SU-DHL-6 (cell line): ENCODE measurements at regions not wholly inside any gene's neighbourhood (a gene's known extent, or its start where the extent isn't known, plus 50 kb on each side); places are given as distances from the start of the nearest gene placed in this dataset.

Experiments used
- H2AFZ ChIP-seq: fragments of 200-600 bp; sonication (generic); 2 replicates; pipeline ENCODE4 v1.6.1; 2014; ENCODE audit warnings: low read depth, mild to moderate bottlenecking, moderate library complexity, mixed read lengths, antibody characterized with exemption, low read length; ENCODE audit not compliant: severe bottlenecking
- H3F3A ChIP-seq: fragments of 200-600 bp; shearing (Covaris generic); 2 replicates; pipeline ENCODE4 v1.6.0; 2016; ENCODE audit warnings: antibody characterized with exemption, mild to moderate bottlenecking; ENCODE audit not compliant: insufficient read depth
- H3K27ac ChIP-seq: fragments of 200-600 bp; sonication (generic); 2 replicates; pipeline ENCODE4 v1.5.1; 2016; ENCODE audit warnings: low read depth, mild to moderate bottlenecking, low read length, moderate library complexity, mixed read lengths
- H3K27me3 ChIP-seq: fragments of 200-600 bp; sonication (generic), shearing (Covaris generic); 2 replicates; pipeline ENCODE4 v1.6.0; 2014; ENCODE audit warnings: mild to moderate bottlenecking, low read length
- H3K36me3 ChIP-seq: fragments of 200-600 bp; sonication (generic); 2 replicates; pipeline ENCODE4 v1.6.1; 2014; ENCODE audit warnings: mild to moderate bottlenecking, low read length, mixed read lengths
- H3K4me2 ChIP-seq: fragments of 300-600, 200-600 bp; shearing (Covaris generic), sonication (generic); 2 replicates; pipeline ENCODE4 v1.6.0; 2014; ENCODE audit warnings: low read length, low read depth, mild to moderate bottlenecking; ENCODE audit not compliant: poor library complexity, severe bottlenecking
- H3K4me3 ChIP-seq: fragments of 200-600 bp; sonication (generic); 2 replicates; pipeline ENCODE4 v1.5.1; 2014; ENCODE audit warnings: antibody characterized with exemption, low read length, mild to moderate bottlenecking, mixed read lengths; ENCODE audit not compliant: insufficient read depth, poor library complexity, severe bottlenecking
- H3K79me2 ChIP-seq: fragments of 200-600 bp; sonication (generic); 2 replicates; pipeline ENCODE4 v1.6.1; 2014; ENCODE audit warnings: mild to moderate bottlenecking, low read length, moderate library complexity; ENCODE audit not compliant: insufficient read depth
- H3K9ac ChIP-seq: fragments of 200-600 bp; sonication (generic); 2 replicates; pipeline ENCODE4 v1.7.0; 2014; ENCODE audit warnings: mild to moderate bottlenecking, low read length
- H3K9me2 ChIP-seq: fragments of 200-600 bp; sonication (generic); replicated peaks from 2 replicates; pipeline ENCODE4 v1.6.1; 2014; ENCODE audit warnings: low read length; ENCODE audit not compliant: insufficient read depth
- H3K9me3 ChIP-seq: fragments of 200-600 bp; sonication (generic); 2 replicates; pipeline ENCODE4 v1.6.1; 2014; ENCODE audit warnings: low read length, mixed read lengths; ENCODE audit not compliant: insufficient read depth
- H4K20me1 ChIP-seq: fragments of 200-600 bp; sonication (generic); 2 replicates; pipeline ENCODE4 v1.6.1; 2014; ENCODE audit warnings: low read depth, mild to moderate bottlenecking, antibody characterized with exemption, low read length, moderate library complexity, mixed read lengths
- EZH2phosphoT487 ChIP-seq: fragments of 200-600 bp; sonication (generic), shearing (Covaris generic); conservative IDR thresholded peaks from 2 replicates; pipeline ENCODE4 v1.6.1; 2018; ENCODE audit warnings: mild to moderate bottlenecking, antibody characterized with exemption, low read length, moderate library complexity, mixed read lengths
- TF ChIP-seq, protein P1 (sequence below): fragments of 200-600 bp; sonication (generic); IDR thresholded peaks from one replicate; pipeline ENCODE4 v1.5.1; 2017; ENCODE audit warnings: antibody characterized with exemption, mild to moderate bottlenecking, low read length, moderate library complexity; ENCODE audit not compliant: insufficient read depth, poor library complexity, severe bottlenecking

- H3K27ac ChIP-seq: no peak overlapping the region
- H3K4me3 ChIP-seq: no peak overlapping the region
- no peaks in the 10 kb centered on the region for H3K36me3 ChIP-seq
- no peaks in the 10 kb centered on the region for H3K27me3 ChIP-seq
- no peaks in the 10 kb centered on the region for H4K20me1 ChIP-seq
- TF ChIP-seq EZH2phosphoT487: no peak
- TF ChIP-seq, protein P1, sequence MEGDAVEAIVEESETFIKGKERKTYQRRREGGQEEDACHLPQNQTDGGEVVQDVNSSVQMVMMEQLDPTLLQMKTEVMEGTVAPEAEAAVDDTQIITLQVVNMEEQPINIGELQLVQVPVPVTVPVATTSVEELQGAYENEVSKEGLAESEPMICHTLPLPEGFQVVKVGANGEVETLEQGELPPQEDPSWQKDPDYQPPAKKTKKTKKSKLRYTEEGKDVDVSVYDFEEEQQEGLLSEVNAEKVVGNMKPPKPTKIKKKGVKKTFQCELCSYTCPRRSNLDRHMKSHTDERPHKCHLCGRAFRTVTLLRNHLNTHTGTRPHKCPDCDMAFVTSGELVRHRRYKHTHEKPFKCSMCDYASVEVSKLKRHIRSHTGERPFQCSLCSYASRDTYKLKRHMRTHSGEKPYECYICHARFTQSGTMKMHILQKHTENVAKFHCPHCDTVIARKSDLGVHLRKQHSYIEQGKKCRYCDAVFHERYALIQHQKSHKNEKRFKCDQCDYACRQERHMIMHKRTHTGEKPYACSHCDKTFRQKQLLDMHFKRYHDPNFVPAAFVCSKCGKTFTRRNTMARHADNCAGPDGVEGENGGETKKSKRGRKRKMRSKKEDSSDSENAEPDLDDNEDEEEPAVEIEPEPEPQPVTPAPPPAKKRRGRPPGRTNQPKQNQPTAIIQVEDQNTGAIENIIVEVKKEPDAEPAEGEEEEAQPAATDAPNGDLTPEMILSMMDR: no peak
- H3K9me2 ChIP-seq: no peaks in the 10 kb centered on the region
- H3K4me2 ChIP-seq: no peak overlapping the region
- H2AFZ ChIP-seq: no peak overlapping the region
- H3F3A ChIP-seq: no peaks in the 10 kb centered on the region
- no peaks in the 10 kb centered on the region for H3K79me2 ChIP-seq
- H3K9ac ChIP-seq: no peak overlapping the region
- H3K9me3 ChIP-seq: no peaks in the 10 kb centered on the region
These were observed 440.1 kb downstream of the MTX2 start for GRCh38 chr2:176709149-176709951.

DNA sequence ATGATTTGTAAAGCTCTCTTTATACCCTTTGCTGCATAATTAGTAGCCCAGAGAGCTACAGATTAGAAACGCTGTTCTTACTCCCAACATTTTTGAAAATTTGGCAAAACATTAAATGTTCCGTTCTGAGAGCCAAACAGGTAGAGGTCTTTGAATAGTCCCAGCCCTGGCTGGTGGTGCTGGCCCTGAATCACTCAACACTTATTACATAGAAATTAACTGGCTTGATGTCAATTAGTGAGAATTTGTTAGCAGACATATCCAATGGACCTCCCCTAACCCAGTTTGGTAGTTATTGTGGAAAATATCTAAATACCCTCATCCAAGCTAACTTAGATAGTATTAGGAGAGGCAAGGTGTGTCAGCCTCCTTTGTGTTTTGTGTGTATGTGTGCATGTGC lies 440.7 kb downstream of the MTX2 start:
- Histone ChIP-seq H3K9ac (no peak overlapping the region), H3K79me2 (no peaks in the 10 kb centered on the region), H3K4me3 (no peak overlapping the region), H3K9me3 (no peaks in the 10 kb centered on the region), H3K4me2 (no peak overlapping the region), H3K9me2 (no peaks in the 10 kb centered on the region), H4K20me1 (no peaks in the 10 kb centered on the region), H3F3A (no peaks in the 10 kb centered on the region), H3K36me3 (no peaks in the 10 kb centered on the region), H3K27me3 (no peaks in the 10 kb centered on the region), H2AFZ (no peak overlapping the region), H3K27ac (no peak overlapping the region)
- TF ChIP-seq, protein P1: no peak
- no peak for TF ChIP-seq EZH2phosphoT487

DNA sequence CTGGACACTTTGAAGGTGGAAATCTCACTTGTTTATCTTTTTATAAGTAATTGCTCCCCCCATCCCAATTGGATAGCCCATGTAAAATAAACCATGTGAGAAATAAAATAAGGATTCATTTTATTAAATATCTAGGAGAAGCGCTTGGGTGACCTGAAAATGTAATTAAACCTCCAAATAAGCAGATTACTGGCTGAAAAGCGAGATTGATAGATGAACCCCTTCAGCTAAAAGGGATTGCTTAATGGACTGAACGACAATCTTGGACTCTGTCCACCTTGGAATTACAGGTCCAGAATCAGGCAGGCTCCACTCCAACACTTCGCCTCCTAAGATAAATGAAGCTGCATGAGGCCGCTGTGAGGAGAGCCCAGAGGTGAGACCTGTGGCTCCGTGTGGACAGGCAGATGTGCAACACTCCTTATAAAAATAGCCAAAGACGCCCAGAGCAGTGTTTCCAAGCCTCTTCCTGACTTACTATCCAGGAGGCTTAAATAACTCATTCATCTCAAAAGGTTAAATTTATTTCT lies 441.5 kb downstream of the MTX2 start:
- H3K27me3 ChIP-seq: no peaks in the 10 kb centered on the region

More for the DNA sequence above, 441.5 kb downstream of the MTX2 start:
- Histone ChIP-seq H3K9me3 (no peaks in the 10 kb centered on the region), H2AFZ (no peak overlapping the region), H3K4me3 (no peak overlapping the region), H3K9me2 (no peaks in the 10 kb centered on the region), H3K27ac (no peak overlapping the region), H3F3A (no peaks in the 10 kb centered on the region), H3K4me2 (no peak overlapping the region), H3K9ac (no peak overlapping the region), H4K20me1 (no peaks in the 10 kb centered on the region), H3K36me3 (no peaks in the 10 kb centered on the region), H3K79me2 (no peaks in the 10 kb centered on the region)
- TF ChIP-seq, protein P1: no peak
- TF ChIP-seq EZH2phosphoT487: no peak
